22Rv1 (cell line): ENCODE measurements at regions not wholly inside any gene's neighbourhood (a gene's known extent, or its start where the extent isn't known, plus 50 kb on each side); places are given as distances from the start of the nearest gene placed in this dataset.

Experiments used
- CTCF ChIP-seq: fragments of 450-650 bp; IDR thresholded peaks from 2 replicates; pipeline ENCODE4 v1.5.1; 2017; ENCODE audit warnings: mild to moderate bottlenecking
- ZFX ChIP-seq: fragments of 450-650 bp; IDR thresholded peaks from 2 replicates; pipeline ENCODE4 v1.6.1; 2017; ENCODE audit warnings: antibody characterized with exemption, borderline replicate concordance

GRCh38 chr7:27424749-27425148 lies 182.1 kb downstream of the EVX1 start:
- TF ChIP-seq CTCF (no peak), ZFX (no peak)
